CD1c-positive myeloid dendritic cell (primary cell): ENCODE measurements at regions not wholly inside any gene's neighbourhood (a gene's known extent, or its start where the extent isn't known, plus 50 kb on each side); places are given as distances from the start of the nearest gene placed in this dataset.
A peak's percentile ranks its signal among the peaks of the same experiment; 100 is the strongest.
"Not testable (repeated sequence)": the region's sequence is repeated elsewhere in the genome, so short reads cannot be mapped to it uniquely, and the experiment has no call there.

Source experiments
- DNase-seq: peaks from one replicate; pipeline ENCODE4 v3.0.0-alpha.2; 2016; ENCODE audit errors: extremely low spot score

GRCh38 chr4:105042451-105042850 is 104.2 kb upstream of the TET2 start:
- no peak for DNase-seq

- no peak for DNase-seq
These were observed 95.8 kb upstream of the TET2 start for GRCh38 chr4:105050896-105051295.

- peak; percentile 77 for DNase-seq
These were observed 89.1 kb upstream of the TET2 start for GRCh38 chr4:105057370-105058105.

GRCh38 chr4:105058177-105058812 is 88.4 kb upstream of the TET2 start:
- peak; percentile 64 for DNase-seq

DNA sequence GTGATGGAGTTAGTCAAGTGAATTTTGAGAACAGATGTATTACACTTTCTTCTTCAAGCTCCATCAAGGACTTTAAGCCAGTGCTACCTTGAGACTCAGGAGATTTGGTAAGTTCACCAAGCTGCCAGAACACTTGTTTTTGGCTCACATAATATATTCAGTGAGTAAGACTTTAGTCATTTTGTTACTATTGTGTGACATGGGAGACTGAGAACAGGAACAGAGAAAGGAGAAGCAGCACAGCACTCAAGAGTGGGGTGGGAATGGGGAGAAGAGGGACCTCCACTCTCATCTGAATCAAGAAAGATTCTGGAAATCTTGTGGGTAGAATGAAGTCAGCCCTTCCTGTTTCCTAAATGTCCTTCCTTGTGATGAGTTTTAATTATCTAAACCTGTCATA is 87.3 kb upstream of the TET2 start:
- peak; percentile 92 for DNase-seq

- peak; percentile 92 for DNase-seq
These were observed 86.0 kb upstream of the TET2 start for GRCh38 chr4:105060628-105061027.

DNA sequence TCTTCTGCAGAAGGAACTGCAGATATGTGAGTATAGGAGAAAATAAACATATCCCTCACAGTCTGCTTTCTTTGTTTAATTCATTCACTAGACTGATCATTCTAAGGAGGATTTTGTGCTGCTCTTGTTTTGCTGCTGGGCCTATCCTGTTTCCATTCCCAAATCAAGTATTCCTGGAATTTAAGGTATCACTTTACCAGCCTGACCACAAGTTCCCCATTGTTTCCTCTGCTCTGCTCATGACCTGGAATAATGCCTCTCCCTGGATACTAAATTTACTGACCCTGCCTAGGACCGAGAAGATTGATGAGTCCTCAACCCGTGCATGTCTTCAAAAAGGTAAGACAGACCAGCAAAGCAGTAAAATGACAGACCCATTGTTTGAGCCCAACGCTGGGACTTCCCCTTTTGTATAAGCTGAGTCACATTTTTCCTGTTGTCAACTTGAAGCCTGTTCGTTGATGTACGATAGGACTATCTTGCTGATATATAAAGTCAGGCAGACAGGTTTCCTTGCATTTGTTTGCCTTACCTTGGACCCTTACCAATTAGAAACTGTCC is 85.5 kb upstream of the TET2 start:
- DNase-seq, result peak; percentile 85

DNA sequence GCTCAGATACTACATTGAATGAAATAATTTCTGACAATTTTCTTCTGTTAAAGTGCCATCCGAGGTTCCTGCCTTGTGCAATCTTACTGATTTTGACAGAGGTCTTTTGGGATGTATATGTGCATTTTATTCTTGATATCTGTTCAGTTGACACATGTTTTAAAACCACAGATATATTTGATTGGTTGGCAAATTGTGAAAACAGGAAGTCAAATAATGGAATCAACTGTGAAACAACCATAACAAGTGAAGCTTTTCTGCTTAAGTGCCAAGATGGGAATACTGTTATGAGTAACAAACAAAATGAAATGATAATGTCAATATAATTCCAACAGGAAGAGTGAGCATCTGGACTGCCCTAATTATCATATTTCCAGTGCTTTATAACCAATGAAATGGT is 84.9 kb upstream of the TET2 start:
- peak; percentile 65 for DNase-seq

- no peak for DNase-seq
These were observed 80.3 kb upstream of the TET2 start for GRCh38 chr4:105066401-105066800.

DNA sequence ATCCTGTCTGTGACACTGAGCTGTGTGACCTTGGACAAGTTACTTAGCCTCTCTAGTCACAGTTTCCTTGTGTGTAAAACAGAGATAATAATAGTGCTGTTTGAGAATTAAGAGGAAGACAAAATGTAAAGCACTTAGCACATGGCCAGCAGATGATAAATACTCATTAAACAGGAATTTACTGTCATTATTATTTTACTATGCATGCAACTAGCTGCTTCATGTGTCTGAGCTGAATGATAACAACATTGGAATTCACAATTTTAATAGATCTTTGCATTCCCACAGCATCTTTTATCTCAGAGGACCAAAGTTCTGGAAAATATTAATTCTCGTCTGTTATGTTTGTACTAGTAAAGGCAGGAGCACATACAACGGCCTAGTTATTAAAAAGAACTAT is 79.2 kb upstream of the TET2 start:
- DNase-seq, result no peak

- no peak for DNase-seq
These were observed 78.7 kb upstream of the TET2 start for GRCh38 chr4:105067946-105068345.

DNA sequence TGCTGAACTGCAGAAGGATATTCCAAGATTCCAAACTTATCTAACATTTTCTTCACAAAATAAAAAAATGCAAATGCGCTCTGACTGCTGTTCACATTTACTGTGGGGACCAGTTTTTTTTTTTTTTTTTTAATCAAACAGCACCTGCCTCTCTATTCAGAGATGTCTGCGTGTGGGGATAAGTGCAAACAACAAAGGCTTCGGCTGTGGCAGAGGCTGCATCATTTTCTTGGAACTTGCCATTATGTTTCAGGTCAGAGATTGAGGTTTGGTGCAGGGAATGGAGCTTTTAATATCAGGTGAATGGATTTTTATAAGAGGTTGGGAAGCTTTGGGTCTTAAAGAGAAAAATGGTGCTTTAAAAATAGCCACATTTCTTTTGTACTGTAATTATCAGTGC is 78.2 kb upstream of the TET2 start:
- no peak for DNase-seq

- not testable (repeated sequence) for DNase-seq
These were observed 74.6 kb upstream of the TET2 start for GRCh38 chr4:105072095-105072494.

DNA sequence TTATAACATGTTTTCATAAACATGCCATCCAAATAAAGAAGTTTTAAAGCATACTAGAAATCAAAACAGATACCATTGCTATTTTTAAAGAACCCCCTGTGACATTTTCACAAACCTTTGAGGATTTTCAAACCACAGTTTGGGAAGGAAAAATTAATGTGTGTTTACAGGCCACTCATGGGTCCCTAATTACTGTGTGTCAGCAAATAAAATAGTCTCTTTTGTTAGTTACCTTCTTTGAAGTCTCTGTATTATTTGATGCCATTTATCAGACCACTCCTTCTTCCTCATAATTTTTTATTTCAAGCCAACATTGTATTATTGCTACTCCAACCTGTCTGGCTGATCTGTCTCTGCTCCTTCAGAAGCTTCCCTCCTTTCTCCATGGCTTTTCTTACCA is 72.6 kb upstream of the TET2 start:
- no peak for DNase-seq

GRCh38 chr4:105075045-105075444 is 71.6 kb upstream of the TET2 start:
- DNase-seq, result no peak

- DNase-seq, result peak; percentile 8
These were observed 58.4 kb upstream of the TET2 start for GRCh38 chr4:105088110-105088879.

DNA sequence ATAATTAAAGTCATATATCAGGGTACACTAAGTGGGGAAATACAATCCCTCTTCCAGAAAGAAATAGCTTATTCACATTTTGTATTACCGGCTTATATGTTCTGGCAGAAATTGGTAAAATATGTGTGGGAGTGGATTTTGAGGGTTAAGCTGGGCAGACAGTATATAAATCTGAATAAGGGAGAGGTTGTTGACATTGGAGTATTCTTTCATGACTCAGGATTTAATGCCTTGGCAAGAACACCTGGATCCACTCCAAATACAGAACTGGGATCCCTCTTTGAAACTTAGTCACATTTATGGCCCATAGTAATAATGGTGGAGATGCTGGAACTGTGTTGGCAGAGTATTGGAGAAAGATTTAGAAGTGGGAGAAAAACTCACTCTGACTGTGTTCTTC is 54.3 kb upstream of the TET2 start:
- DNase-seq, result no peak

DNA sequence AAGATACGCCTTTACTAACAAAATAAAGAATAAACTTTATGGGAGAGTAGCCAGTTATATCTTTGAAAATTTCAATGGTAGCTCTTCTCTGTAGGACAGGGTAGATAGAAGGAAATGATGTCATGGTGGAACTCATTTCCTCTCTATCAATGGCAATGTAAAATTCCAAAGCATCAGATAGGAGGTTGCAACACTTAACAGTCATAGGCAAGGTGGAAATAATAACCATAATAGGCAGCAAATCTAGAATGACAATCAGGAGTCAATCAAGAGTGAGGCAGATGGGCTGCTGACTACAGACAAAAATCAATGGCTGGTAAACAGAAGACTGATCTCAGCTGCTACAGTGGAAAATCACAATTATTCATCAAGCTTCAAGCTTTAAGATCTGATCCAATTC is 53.9 kb upstream of the TET2 start:
- no peak for DNase-seq

- no peak for DNase-seq
These were observed 52.7 kb upstream of the TET2 start for GRCh38 chr4:105093975-105094374.
